ENCODE measurements at regions not wholly inside any gene's neighbourhood (a gene's known extent, or its start where the extent isn't known, plus 50 kb on each side); places are given as distances from the start of the nearest gene placed in this dataset.

DNA sequence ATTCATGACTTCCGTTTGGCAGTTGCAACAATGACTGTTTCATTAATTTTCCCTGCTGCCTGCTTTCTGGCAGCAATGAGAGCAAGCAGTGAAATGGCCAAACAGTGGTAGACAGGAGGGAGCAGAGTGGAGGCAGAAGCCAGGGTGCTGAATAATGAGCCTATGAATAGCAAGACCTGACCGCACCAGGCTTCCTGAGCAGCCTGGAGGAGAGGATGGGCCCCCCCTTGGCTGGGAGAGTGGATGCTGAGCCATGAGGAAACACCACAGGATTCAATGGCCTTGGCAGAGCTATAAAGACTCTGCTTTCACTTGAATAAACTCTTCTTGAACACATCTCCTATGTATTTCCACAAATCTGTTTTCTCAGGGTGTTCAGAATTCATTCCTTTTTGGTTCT is 68.1 kb upstream of the SNRPB2 start:
- TF ChIP-seq, protein P1, sequence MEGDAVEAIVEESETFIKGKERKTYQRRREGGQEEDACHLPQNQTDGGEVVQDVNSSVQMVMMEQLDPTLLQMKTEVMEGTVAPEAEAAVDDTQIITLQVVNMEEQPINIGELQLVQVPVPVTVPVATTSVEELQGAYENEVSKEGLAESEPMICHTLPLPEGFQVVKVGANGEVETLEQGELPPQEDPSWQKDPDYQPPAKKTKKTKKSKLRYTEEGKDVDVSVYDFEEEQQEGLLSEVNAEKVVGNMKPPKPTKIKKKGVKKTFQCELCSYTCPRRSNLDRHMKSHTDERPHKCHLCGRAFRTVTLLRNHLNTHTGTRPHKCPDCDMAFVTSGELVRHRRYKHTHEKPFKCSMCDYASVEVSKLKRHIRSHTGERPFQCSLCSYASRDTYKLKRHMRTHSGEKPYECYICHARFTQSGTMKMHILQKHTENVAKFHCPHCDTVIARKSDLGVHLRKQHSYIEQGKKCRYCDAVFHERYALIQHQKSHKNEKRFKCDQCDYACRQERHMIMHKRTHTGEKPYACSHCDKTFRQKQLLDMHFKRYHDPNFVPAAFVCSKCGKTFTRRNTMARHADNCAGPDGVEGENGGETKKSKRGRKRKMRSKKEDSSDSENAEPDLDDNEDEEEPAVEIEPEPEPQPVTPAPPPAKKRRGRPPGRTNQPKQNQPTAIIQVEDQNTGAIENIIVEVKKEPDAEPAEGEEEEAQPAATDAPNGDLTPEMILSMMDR (IDR thresholded peaks at IDR 0.05): no peak
- no peak for TF ChIP-seq EZH2 (IDR thresholded peaks at IDR 0.05; ENCODE audit: borderline replicate concordance, insufficient read depth, low read depth, low read length, poor library complexity, severe bottlenecking)
